Ovary (tissue), 3 donors: ENCODE measurements at regions not wholly inside any gene's neighbourhood (a gene's known extent, or its start where the extent isn't known, plus 50 kb on each side); places are given as distances from the start of the nearest gene placed in this dataset.
"Not testable (repeated sequence)": the region's sequence is repeated elsewhere in the genome, so short reads cannot be mapped to it uniquely, and the experiment has no call there.

Experiments used
- EP300 ChIP-seq: sonication (generic); formaldehyde crosslinking; IDR thresholded peaks from one replicate; pipeline ENCODE4 v1.6.1; 2017; ENCODE audit warnings: antibody characterized with exemption
- POLR2A ChIP-seq: fragments of 450-650 bp; IDR thresholded peaks from one replicate; pipeline ENCODE4 v1.6.1; 2017; ENCODE audit warnings: antibody characterized with exemption, mild to moderate bottlenecking, moderate library complexity
- TF ChIP-seq, protein P1 (sequence below), 3 donors: fragments of 450-650 bp in 2 of 3; fragments of 200-600 bp in 1 of 3; IDR thresholded peaks; one replicate each; pipeline versions ENCODE4 v1.5.1 to v1.8.0; 2016 to 2022; ENCODE audit warnings: antibody characterized with exemption in 3 of 3, mild to moderate bottlenecking in 1 of 3
- donor health status: DM: no; HTN: no; CAD: no.

DNA sequence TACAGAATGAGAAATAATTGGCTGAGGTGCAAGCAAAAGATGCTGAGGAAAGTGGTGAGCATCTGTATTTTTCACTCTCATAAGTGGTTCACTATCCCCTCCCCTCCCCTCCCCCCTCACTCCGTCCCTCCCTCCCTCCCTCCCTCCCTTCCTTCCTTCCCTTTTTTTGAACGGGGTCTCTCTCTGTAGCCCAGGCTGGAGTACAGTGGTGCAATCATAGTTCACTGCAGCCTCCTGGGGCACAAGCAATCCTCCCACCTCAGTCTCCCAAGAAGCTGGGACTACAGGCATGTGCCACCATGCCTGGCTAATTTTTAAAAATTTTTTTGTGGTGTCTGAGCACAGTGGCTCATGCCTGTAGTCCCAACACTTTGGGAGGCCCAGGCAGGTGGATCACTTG is 67.6 kb upstream of the SHLD1 start:
- TF ChIP-seq, protein P1, sequence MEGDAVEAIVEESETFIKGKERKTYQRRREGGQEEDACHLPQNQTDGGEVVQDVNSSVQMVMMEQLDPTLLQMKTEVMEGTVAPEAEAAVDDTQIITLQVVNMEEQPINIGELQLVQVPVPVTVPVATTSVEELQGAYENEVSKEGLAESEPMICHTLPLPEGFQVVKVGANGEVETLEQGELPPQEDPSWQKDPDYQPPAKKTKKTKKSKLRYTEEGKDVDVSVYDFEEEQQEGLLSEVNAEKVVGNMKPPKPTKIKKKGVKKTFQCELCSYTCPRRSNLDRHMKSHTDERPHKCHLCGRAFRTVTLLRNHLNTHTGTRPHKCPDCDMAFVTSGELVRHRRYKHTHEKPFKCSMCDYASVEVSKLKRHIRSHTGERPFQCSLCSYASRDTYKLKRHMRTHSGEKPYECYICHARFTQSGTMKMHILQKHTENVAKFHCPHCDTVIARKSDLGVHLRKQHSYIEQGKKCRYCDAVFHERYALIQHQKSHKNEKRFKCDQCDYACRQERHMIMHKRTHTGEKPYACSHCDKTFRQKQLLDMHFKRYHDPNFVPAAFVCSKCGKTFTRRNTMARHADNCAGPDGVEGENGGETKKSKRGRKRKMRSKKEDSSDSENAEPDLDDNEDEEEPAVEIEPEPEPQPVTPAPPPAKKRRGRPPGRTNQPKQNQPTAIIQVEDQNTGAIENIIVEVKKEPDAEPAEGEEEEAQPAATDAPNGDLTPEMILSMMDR (IDR thresholded peaks at IDR 0.05): not testable (repeated sequence)
- not testable (repeated sequence) for TF ChIP-seq POLR2A, EP300
